Memory B cell (primary cell): ENCODE measurements at regions not wholly inside any gene's neighbourhood (a gene's known extent, or its start where the extent isn't known, plus 50 kb on each side); places are given as distances from the start of the nearest gene placed in this dataset.
"Not testable (repeated sequence)": the region's sequence is repeated elsewhere in the genome, so short reads cannot be mapped to it uniquely, and the experiment has no call there.

Experiments
- ATAC-seq: fragments of 150-1000 bp; cut with Tn5 transposase; 2 replicates; pipeline ENCODE4 v1.10.0; 2021; ENCODE audit warnings: low read depth, mild to moderate bottlenecking, moderate library complexity
- DNase-seq, 2 donors: peaks; one replicate each; pipeline ENCODE4 v3.0.0; 2022; ENCODE audit warnings: low spot score in 2 of 2
- H3K27ac Mint-ChIP-seq: one replicate; pipeline ENCODE4 v1.8.0; 2022; ENCODE audit warnings: mild to moderate bottlenecking, moderate library complexity, mixed read lengths
- H3K27me3 Mint-ChIP-seq: one replicate; pipeline ENCODE4 v1.8.0; 2022; ENCODE audit warnings: mixed read lengths
- H3K36me3 Mint-ChIP-seq: one replicate; pipeline ENCODE4 v1.8.0; 2022; ENCODE audit warnings: mild to moderate bottlenecking, mixed read lengths
- H3K4me1 Mint-ChIP-seq: one replicate; pipeline ENCODE4 v1.8.0; 2022; ENCODE audit warnings: mixed read lengths
- H3K4me3 Mint-ChIP-seq: one replicate; pipeline ENCODE4 v1.8.0; 2022; ENCODE audit warnings: mild to moderate bottlenecking, moderate library complexity, mixed read lengths
- H3K9me3 Mint-ChIP-seq: one replicate; pipeline ENCODE4 v1.8.0; 2022; ENCODE audit warnings: mixed read lengths

GRCh38 chr7:114789161-114789560, 132.7 kb upstream of the MDFIC start:
- Mint-ChIP-seq H3K27me3 (peaks cover 2% of the 10 kb centered on the region), H3K4me1 (no peaks in the 10 kb centered on the region), H3K4me3 (no peak overlapping the region), H3K36me3 (no peaks in the 10 kb centered on the region), H3K27ac (no peak overlapping the region), H3K9me3 (no peaks in the 10 kb centered on the region)
- DNase-seq (no peak), ATAC-seq (no peak)

- no peak overlapping the region for H3K27ac Mint-ChIP-seq
- no peak overlapping the region for H3K4me3 Mint-ChIP-seq
- no peaks in the 10 kb centered on the region for H3K4me1 Mint-ChIP-seq
Observed at GRCh38 chr7:114789871-114790311, 132.0 kb upstream of the MDFIC start.

GRCh38 chr7:114790521-114790920, 131.4 kb upstream of the MDFIC start:
- Mint-ChIP-seq H3K4me1 (no peaks in the 10 kb centered on the region), H3K4me3 (no peak overlapping the region), H3K27ac (no peak overlapping the region), H3K9me3 (no peaks in the 10 kb centered on the region), H3K36me3 (no peaks in the 10 kb centered on the region), H3K27me3 (peaks cover 6% of the 10 kb centered on the region)
- ATAC-seq (no peak), DNase-seq (no peak)

More at GRCh38 chr7:114789871-114790311, 132.0 kb upstream of the MDFIC start:
- no peak for ATAC-seq
- no peaks in the 10 kb centered on the region for H3K36me3 Mint-ChIP-seq
- peaks cover 4% of the 10 kb centered on the region for H3K27me3 Mint-ChIP-seq
- no peak for DNase-seq
- no peaks in the 10 kb centered on the region for H3K9me3 Mint-ChIP-seq

GRCh38 chr7:114791771-114792170, 130.1 kb upstream of the MDFIC start:
- no peaks in the 10 kb centered on the region for H3K4me1 Mint-ChIP-seq
- DNase-seq (no peak), ATAC-seq (no peak)
- H3K36me3 Mint-ChIP-seq, result no peaks in the 10 kb centered on the region
- no peak overlapping the region for H3K27ac Mint-ChIP-seq
- no peak overlapping the region for H3K4me3 Mint-ChIP-seq
- no peaks in the 10 kb centered on the region for H3K9me3 Mint-ChIP-seq
- H3K27me3 Mint-ChIP-seq, result peaks cover 9% of the 10 kb centered on the region

GRCh38 chr7:114793155-114793845, 128.6 kb upstream of the MDFIC start:
- DNase-seq (no peak), ATAC-seq (no peak)
- Mint-ChIP-seq H3K4me3 (no peak overlapping the region), H3K9me3 (no peaks in the 10 kb centered on the region), H3K36me3 (no peaks in the 10 kb centered on the region), H3K4me1 (no peaks in the 10 kb centered on the region), H3K27me3 (peaks cover 9% of the 10 kb centered on the region), H3K27ac (no peak overlapping the region)

GRCh38 chr7:114795475-114795874, 126.4 kb upstream of the MDFIC start:
- Mint-ChIP-seq H3K27ac (no peak overlapping the region), H3K4me3 (no peak overlapping the region), H3K36me3 (no peaks in the 10 kb centered on the region), H3K9me3 (no peaks in the 10 kb centered on the region), H3K4me1 (no peaks in the 10 kb centered on the region), H3K27me3 (peaks cover 9% of the 10 kb centered on the region)
- DNase-seq (no peak), ATAC-seq (no peak)

- H3K9me3 Mint-ChIP-seq, result no peaks in the 10 kb centered on the region
- H3K4me1 Mint-ChIP-seq, result no peaks in the 10 kb centered on the region
- H3K4me3 Mint-ChIP-seq, result no peak overlapping the region
- H3K27me3 Mint-ChIP-seq, result peaks cover 7% of the 10 kb centered on the region
- H3K27ac Mint-ChIP-seq, result no peak overlapping the region
- no peak for DNase-seq
- ATAC-seq, result no peak
- H3K36me3 Mint-ChIP-seq, result no peaks in the 10 kb centered on the region
Observed at GRCh38 chr7:114799628-114800028, 122.3 kb upstream of the MDFIC start.

- DNase-seq, result no peak
- Mint-ChIP-seq H3K4me3 (no peak overlapping the region), H3K4me1 (no peaks in the 10 kb centered on the region), H3K27ac (no peak overlapping the region), H3K36me3 (no peaks in the 10 kb centered on the region), H3K9me3 (no peaks in the 10 kb centered on the region), H3K27me3 (peaks cover 5% of the 10 kb centered on the region)
- ATAC-seq, result no peak
Observed at GRCh38 chr7:114802632-114803031, 119.3 kb upstream of the MDFIC start.

GRCh38 chr7:114806590-114807162, 115.2 kb upstream of the MDFIC start:
- H3K27me3 Mint-ChIP-seq, result peaks cover 7% of the 10 kb centered on the region

GRCh38 chr7:114812570-114812969, 109.3 kb upstream of the MDFIC start:
- DNase-seq, result no peak
- H3K4me3 Mint-ChIP-seq, result no peak overlapping the region
- H3K27me3 Mint-ChIP-seq, result peaks cover 2% of the 10 kb centered on the region
- no peak overlapping the region for H3K27ac Mint-ChIP-seq
- H3K9me3 Mint-ChIP-seq, result peaks cover 3% of the 10 kb centered on the region
- no peak for ATAC-seq
- H3K36me3 Mint-ChIP-seq, result no peaks in the 10 kb centered on the region
- H3K4me1 Mint-ChIP-seq, result no peaks in the 10 kb centered on the region

More at GRCh38 chr7:114806590-114807162, 115.2 kb upstream of the MDFIC start:
- no peaks in the 10 kb centered on the region for H3K36me3 Mint-ChIP-seq
- H3K27ac Mint-ChIP-seq, result no peak overlapping the region
- no peaks in the 10 kb centered on the region for H3K9me3 Mint-ChIP-seq
- no peak overlapping the region for H3K4me3 Mint-ChIP-seq
- ATAC-seq, result no peak
- DNase-seq, result no peak
- H3K4me1 Mint-ChIP-seq, result no peaks in the 10 kb centered on the region

GRCh38 chr7:114813624-114814023, 108.3 kb upstream of the MDFIC start:
- no peaks in the 10 kb centered on the region for H3K36me3 Mint-ChIP-seq
- no peak for ATAC-seq
- no peaks in the 10 kb centered on the region for H3K4me1 Mint-ChIP-seq
- peaks cover 2% of the 10 kb centered on the region for H3K27me3 Mint-ChIP-seq
- H3K27ac Mint-ChIP-seq, result no peak overlapping the region
- peaks cover 3% of the 10 kb centered on the region for H3K9me3 Mint-ChIP-seq
- H3K4me3 Mint-ChIP-seq, result no peak overlapping the region
- no peak for DNase-seq

GRCh38 chr7:114817036-114817435, 104.9 kb upstream of the MDFIC start:
- not testable (repeated sequence) for ATAC-seq, H3K36me3 Mint-ChIP-seq, H3K4me3 Mint-ChIP-seq, H3K4me1 Mint-ChIP-seq, DNase-seq, H3K9me3 Mint-ChIP-seq, H3K27ac Mint-ChIP-seq, H3K27me3 Mint-ChIP-seq

- H3K27me3 Mint-ChIP-seq, result no peaks in the 10 kb centered on the region
- ATAC-seq (no peak), DNase-seq (no peak)
- no peak overlapping the region for H3K27ac Mint-ChIP-seq
- H3K4me3 Mint-ChIP-seq, result no peak overlapping the region
- H3K4me1 Mint-ChIP-seq, result no peaks in the 10 kb centered on the region
- peaks cover 3% of the 10 kb centered on the region for H3K9me3 Mint-ChIP-seq
- H3K36me3 Mint-ChIP-seq, result no peaks in the 10 kb centered on the region
Observed at GRCh38 chr7:114818501-114818900, 103.4 kb upstream of the MDFIC start.

GRCh38 chr7:114819616-114820362, 102.1 kb upstream of the MDFIC start:
- no peak overlapping the region for H3K27ac Mint-ChIP-seq
- no peaks in the 10 kb centered on the region for H3K4me1 Mint-ChIP-seq
- H3K27me3 Mint-ChIP-seq, result no peaks in the 10 kb centered on the region
- no peak overlapping the region for H3K4me3 Mint-ChIP-seq
- DNase-seq (no peak), ATAC-seq (no peak)
- H3K9me3 Mint-ChIP-seq, result peaks cover 3% of the 10 kb centered on the region
- no peaks in the 10 kb centered on the region for H3K36me3 Mint-ChIP-seq
